GM19025 (cell line): ENCODE measurements at regions not wholly inside any gene's neighbourhood (a gene's known extent, or its start where the extent isn't known, plus 50 kb on each side); places are given as distances from the start of the nearest gene placed in this dataset.
"Not testable (repeated sequence)": the region's sequence is repeated elsewhere in the genome, so short reads cannot be mapped to it uniquely, and the experiment has no call there.

Source experiments
- ATAC-seq: cut with Tn5 transposase; IDR thresholded peaks from one replicate; pipeline ENCODE4 v1.9.1; 2021; ENCODE audit warnings: mild to moderate bottlenecking, low read depth, moderate library complexity; ENCODE audit not compliant: unreplicated experiment

DNA sequence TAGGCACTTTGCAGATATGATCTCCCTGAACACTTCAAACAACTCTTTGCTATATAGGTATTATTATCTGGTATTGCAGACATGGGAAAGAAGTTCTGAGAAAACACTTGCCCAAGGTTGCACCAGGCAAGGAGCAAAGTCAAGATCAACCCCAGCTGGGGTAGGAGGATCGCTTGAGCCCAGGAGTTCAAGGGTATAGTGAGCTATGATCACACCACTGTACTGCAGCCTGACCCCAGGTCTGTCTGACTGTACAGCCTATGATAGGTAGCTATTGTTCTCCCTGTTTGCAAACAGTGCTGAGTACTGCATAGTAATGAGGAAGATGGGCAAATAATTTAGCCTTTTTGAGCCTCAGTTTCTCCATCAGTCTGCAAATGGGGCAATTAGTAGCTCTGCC, 60.5 kb upstream of the GRK3 start:
- ATAC-seq, result not testable (repeated sequence)

DNA sequence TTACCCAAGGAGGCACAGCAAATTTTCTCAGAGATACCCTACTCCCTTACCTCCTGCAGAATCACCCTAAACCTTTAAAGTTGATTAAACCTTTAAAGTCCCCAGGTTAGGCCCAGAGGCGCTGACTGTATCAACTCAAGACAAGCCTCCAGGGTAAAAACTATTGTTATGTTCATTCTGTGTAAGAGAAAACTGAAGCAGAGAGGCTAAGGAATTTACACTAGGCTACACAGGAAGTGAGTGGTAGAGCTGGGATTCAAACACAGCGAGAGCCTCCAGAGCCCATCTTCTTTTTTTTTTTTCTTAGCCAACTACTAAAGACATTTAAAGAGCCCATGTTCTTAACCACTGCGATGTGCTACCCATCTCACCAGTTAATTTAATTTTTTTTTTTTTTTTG, 56.3 kb upstream of the GRK3 start:
- no peak for ATAC-seq

DNA sequence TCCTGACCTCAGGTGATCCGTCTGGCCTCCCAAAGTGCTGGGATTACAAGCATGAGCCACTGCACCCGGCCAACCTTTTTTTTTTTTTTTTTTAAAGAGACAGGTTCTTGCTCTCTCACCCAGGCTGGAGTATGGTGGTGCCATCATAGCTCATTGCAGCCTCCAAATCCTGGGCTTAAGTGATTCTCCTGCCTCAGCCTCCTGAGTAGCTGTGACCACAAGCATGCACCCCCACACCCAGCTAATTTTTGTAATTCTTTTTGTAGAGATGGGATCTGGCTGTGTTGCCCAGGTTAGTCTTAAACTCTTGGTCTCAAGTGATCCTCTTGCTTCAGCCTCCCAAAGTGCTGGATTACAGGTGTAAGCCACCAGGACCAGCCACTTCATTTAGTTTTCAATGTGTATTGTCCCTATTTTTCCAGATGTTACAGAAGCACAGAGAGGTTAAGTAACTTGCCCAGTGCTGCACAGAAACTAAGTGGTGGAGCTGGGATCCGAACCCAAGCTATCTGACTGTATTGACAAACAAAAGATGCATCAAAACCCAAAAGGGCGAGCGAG, 55.6 kb upstream of the GRK3 start:
- no peak for ATAC-seq

DNA sequence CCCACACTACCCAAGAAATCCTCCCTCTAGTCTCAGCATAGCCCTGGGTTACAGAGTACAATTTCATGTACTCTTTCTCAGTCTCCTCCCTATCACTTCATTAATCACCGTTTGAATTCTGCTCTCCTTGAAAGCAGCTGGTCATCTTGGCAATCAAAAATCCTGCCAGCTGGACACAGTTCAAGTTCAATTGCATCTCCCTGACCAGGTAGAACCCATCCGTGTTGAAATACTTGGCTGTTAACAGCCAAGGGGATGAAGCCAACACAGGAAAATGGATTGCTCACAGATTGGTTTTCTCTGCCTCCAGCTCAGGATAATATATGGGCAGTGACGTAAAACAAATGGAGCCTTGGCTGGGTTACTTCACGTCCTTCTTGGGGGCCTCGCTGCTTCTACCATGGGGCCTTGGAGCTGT, 55.1 kb upstream of the GRK3 start:
- no peak for ATAC-seq

DNA sequence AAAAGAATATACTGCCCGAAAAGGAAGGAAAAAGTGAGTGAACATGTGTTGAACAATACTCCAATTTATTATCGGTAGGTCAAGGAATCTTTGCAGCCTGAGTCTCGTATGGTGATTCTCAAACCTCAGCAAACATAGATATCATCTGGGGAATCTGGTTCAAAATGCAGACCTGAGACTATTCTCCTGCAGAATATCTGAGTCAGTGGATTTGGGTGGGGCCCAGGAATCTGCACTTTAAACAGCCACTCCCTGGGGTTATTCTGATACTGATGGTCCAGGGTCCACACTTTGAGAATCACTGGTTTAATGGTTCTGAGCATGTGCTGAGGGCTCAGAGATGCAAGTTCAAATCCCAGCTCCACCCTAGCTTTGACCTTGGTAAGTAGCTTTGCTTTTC, 53.6 kb upstream of the GRK3 start:
- no peak for ATAC-seq

DNA sequence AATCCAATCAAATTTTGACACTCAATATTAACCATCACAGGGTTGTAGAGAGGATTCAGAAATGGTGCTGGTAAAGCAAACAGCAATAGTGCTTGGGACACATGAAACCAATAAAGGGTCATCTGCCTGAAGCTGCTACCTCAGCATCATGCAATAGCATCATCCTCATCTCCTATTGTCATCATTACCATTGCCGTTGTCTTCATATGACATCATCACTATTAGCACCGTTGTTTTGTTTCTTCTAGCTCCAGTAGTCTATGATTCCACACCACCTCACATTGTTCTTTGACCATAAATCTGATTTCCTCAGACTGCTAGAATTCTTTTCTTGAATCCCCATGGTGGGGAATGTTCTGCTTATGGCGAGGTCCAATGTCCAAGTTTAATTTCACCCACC, 52.8 kb upstream of the GRK3 start:
- ATAC-seq, result no peak

DNA sequence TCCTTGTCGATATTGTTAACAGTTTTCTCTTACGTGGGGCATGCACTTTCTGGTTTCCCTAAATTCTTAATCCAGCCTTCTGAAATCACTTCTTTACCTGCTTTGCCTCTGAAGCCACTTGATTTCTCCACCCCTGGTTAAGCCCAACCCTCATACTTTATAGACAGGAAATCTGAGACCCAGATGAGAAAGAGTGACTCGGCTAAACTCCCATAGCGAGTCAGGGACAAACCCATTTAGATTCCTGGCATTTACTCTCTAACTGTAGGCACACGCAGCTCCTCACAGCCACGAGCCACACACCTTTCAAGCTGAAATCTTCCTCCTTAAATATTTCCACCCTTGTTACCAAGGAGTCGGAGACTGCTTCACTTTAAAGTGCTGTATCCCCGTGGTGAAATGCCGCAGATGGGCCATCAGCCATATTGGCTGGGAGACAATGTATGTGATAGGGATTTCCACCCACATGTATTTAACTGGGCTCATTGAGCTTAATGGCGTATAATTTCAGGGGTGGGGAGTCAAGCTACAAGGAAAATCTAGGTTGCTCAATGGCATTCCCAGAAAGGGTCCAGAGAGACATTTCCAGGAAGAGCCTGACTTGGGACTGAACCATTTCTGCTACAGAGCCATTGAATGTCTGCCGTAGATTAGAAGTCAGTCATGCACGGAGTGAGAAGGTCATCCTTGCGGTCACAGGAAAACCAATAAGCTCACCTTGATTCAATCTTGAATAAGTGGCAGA, 49.9 kb upstream of the GRK3 start:
- no peak for ATAC-seq
